GM23248 (cell line): ENCODE measurements at regions not wholly inside any gene's neighbourhood (a gene's known extent, or its start where the extent isn't known, plus 50 kb on each side); places are given as distances from the start of the nearest gene placed in this dataset.

Source experiments
- DNase-seq: peaks from one replicate; pipeline ENCODE4 v3.0.0-alpha.2; 2015
- H2AFZ ChIP-seq: fragments of 200-600 bp; sonication (generic); 2 replicates; pipeline ENCODE4 v1.6.1; 2016; ENCODE audit warnings: antibody characterized with exemption
- H3F3A ChIP-seq: fragments of 200-600 bp; sonication (generic); 2 replicates; pipeline ENCODE4 v1.6.1; 2016; ENCODE audit warnings: mild to moderate bottlenecking, antibody characterized with exemption, mixed run types; ENCODE audit not compliant: insufficient read depth
- H3K27ac ChIP-seq: fragments of 200-600 bp; sonication (generic); 2 replicates; pipeline ENCODE4 v1.5.1; 2016; ENCODE audit warnings: mild to moderate bottlenecking
- H3K27me3 ChIP-seq: fragments of 200-600 bp; sonication (generic); replicated peaks from 2 replicates; pipeline ENCODE4 v1.6.1; 2016; ENCODE audit warnings: mild to moderate bottlenecking; ENCODE audit not compliant: insufficient read depth
- H3K36me3 ChIP-seq: fragments of 200-600 bp; sonication (generic); 2 replicates; pipeline ENCODE4 v1.6.1; 2016; ENCODE audit warnings: low read depth, mild to moderate bottlenecking
- H3K4me1 ChIP-seq: fragments of 200-600 bp; sonication (generic); 2 replicates; pipeline ENCODE4 v1.6.1; 2016; ENCODE audit warnings: mild to moderate bottlenecking; ENCODE audit not compliant: insufficient read depth
- H3K4me2 ChIP-seq: fragments of 200-600 bp; sonication (generic); one replicate; pipeline ENCODE4 v1.6.1; 2016; ENCODE audit warnings: mild to moderate bottlenecking; ENCODE audit not compliant: unreplicated experiment
- H3K4me3 ChIP-seq: fragments of 200-600 bp; sonication (generic); 2 replicates; pipeline ENCODE4 v1.5.1; 2016; ENCODE audit warnings: mild to moderate bottlenecking
- H3K79me2 ChIP-seq: fragments of 200-600 bp; sonication (generic); 2 replicates; pipeline ENCODE4 v1.6.1; 2016; ENCODE audit warnings: mild to moderate bottlenecking; ENCODE audit not compliant: insufficient read depth
- H3K9ac ChIP-seq: fragments of 200-600 bp; sonication (generic); 2 replicates; pipeline ENCODE4 v1.6.1; 2016; ENCODE audit warnings: mild to moderate bottlenecking
- H3K9me2 ChIP-seq: fragments of 200-600 bp; sonication (generic); 2 replicates; pipeline ENCODE4 v1.6.1; 2016; ENCODE audit warnings: mixed run types, mild to moderate bottlenecking, moderate library complexity; ENCODE audit not compliant: insufficient read depth
- H3K9me3 ChIP-seq: fragments of 200-600 bp; sonication (generic); one replicate; pipeline ENCODE4 v1.6.1; 2017; ENCODE audit warnings: low read depth
- H4K20me1 ChIP-seq: fragments of 200-600 bp; sonication (generic); 2 replicates; pipeline ENCODE4 v1.6.0; 2016; ENCODE audit not compliant: insufficient read depth
- EZH2 ChIP-seq: fragments of 200-600 bp; sonication (generic); IDR thresholded peaks from 2 replicates; pipeline ENCODE4 v1.6.1; 2018; ENCODE audit warnings: antibody characterized with exemption, mild to moderate bottlenecking; ENCODE audit not compliant: insufficient read depth, poor library complexity, severe bottlenecking
- EZH2phosphoT487 ChIP-seq: fragments of 200-600 bp; sonication (generic); IDR thresholded peaks from 2 replicates; pipeline ENCODE4 v1.6.1; 2018; ENCODE audit warnings: antibody characterized with exemption, moderate library complexity, mild to moderate bottlenecking, low read depth; ENCODE audit not compliant: insufficient read depth
- WGBS, 2 experiments: methylation state at CpG; one replicate each; pipeline ENCODE4 v1.1.6; 2015 to 2017; ENCODE audit warnings: low lambda C conversion rate in 2 of 2, low coverage in 1 of 2; ENCODE audit errors: missing lambda C conversion rate in 2 of 2; 5-methylcytosine and 5-hydroxymethylcytosine counted together
- in situ Hi-C: fragments of 300-500 bp; cut with MboI; formaldehyde crosslinking; loops from 2 replicates; pipeline ENCODE4 v1.15.0; 2020

DNA sequence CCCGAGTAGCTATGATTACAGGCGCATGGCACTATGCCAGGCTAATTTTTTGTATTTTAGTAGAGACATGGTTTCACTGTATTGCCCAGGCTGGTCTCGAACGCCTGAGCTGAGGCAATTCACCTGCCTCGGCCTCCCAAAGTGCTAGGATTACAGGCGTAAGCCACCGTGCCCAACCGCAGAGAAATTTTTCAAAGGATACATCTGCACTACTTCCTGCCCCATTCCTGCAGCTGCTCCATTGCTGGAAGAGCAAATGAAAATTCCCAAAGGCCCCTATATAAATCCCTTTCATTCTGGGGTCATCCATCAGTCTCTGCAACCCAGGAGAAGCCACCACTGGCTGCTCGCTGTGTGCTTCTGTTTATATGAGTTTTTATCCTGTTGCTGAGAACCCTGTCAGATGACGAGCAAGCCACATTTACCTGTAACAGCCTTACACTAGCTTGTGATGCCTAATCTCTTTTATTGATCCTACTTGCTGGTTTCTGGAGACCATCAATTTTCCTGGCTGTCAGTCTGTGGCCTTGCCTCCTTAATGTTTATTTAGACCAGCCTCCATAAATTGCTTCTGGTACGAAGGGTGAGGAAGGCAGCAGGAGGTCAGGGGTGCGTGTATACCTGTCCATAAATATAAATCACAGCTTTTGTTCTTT, 925.3 kb downstream of the TLE4 start:
- no peak overlapping the region for H3K9ac ChIP-seq
- H3K4me1 ChIP-seq, result no peaks in the 10 kb centered on the region
- WGBS, 2 experiments, result 47 to 48% methylated on average over 12 of the region's 12 CpGs
- H3K4me2 ChIP-seq, result no peak overlapping the region
- H3K4me3 ChIP-seq, result no peak overlapping the region
- no peaks in the 10 kb centered on the region for H3K36me3 ChIP-seq
- no peak overlapping the region for H3K27ac ChIP-seq
- TF ChIP-seq EZH2phosphoT487 (no peak), EZH2 (no peak)
- H3K9me2 ChIP-seq, result no peaks in the 10 kb centered on the region
- peaks cover 5% of the 10 kb centered on the region for H3K9me3 ChIP-seq
- no peak for DNase-seq
- H4K20me1 ChIP-seq, result no peaks in the 10 kb centered on the region
- in situ Hi-C loops, result no loop called here
- no peak overlapping the region for H2AFZ ChIP-seq
- H3K27me3 ChIP-seq, result no peaks in the 10 kb centered on the region
- H3K79me2 ChIP-seq, result no peaks in the 10 kb centered on the region
- no peaks in the 10 kb centered on the region for H3F3A ChIP-seq

DNA sequence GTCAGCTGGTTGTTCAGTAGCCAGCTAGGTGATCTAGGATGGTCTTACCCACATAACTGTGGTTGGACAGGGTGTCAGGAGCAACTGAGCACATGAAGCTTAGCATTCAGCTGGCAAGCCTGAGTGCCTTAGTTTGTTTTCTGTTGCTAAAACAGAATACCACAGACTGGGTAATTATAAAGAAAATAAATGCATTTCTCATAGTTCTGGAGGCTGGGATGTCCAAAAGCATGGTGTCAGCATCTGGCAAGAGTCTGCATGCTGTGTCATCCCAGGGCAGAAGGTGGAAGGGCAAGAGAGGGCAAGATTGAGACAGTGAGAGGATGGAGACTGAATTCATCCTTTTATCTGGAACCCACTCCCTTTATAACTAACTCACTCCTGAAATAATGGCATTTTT, 921.5 kb downstream of the TLE4 start:
- no peaks in the 10 kb centered on the region for H3K4me1 ChIP-seq
- no peak overlapping the region for H3K9ac ChIP-seq
- H3K4me3 ChIP-seq, result no peak overlapping the region
- H3K36me3 ChIP-seq, result no peaks in the 10 kb centered on the region
- no peak for DNase-seq
- no peaks in the 10 kb centered on the region for H3K9me2 ChIP-seq
- H4K20me1 ChIP-seq, result no peaks in the 10 kb centered on the region
- no peaks in the 10 kb centered on the region for H3K27me3 ChIP-seq
- no peaks in the 10 kb centered on the region for H3K79me2 ChIP-seq
- H3K27ac ChIP-seq, result no peak overlapping the region
- in situ Hi-C loops, result no loop called here
- H3F3A ChIP-seq, result no peaks in the 10 kb centered on the region
- H3K9me3 ChIP-seq, result peaks cover 5% of the 10 kb centered on the region
- TF ChIP-seq EZH2phosphoT487, result no peak
- TF ChIP-seq EZH2, result no peak
- no peak overlapping the region for H3K4me2 ChIP-seq
- no peak overlapping the region for H2AFZ ChIP-seq

DNA sequence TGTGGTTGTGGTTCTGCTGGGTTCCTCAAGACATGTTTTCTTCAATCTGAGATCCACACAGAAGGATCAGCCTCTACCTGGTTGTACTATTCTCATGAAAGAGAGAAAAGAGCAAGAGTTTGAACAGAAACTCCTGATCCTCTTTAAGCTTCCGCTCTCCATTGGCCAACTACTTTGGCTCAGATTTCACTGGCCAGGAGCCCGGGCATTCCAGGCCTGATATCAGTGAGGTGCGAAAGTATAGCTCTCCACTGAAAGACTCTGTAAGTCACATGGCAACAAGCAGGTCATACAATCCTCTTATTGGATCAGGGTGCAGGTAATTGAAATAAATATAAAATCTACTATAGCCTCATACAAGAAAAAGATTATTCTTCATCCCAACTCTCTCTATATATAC, 920.5 kb downstream of the TLE4 start:
- Histone ChIP-seq H3K4me2 (no peak overlapping the region), H3F3A (no peaks in the 10 kb centered on the region), H3K9ac (no peak overlapping the region), H3K9me2 (no peaks in the 10 kb centered on the region), H3K79me2 (no peaks in the 10 kb centered on the region), H3K4me3 (no peak overlapping the region), H4K20me1 (no peaks in the 10 kb centered on the region), H3K27me3 (no peaks in the 10 kb centered on the region), H3K27ac (no peak overlapping the region), H3K36me3 (no peaks in the 10 kb centered on the region), H3K4me1 (no peaks in the 10 kb centered on the region), H2AFZ (no peak overlapping the region), H3K9me3 (peaks cover 5% of the 10 kb centered on the region)
- DNase-seq, result no peak
- no peak for TF ChIP-seq EZH2
- no peak for TF ChIP-seq EZH2phosphoT487
- in situ Hi-C loops, result no loop called here
- 34 to 44% methylated on average over 3 of the region's 3 CpGs for WGBS, 2 experiments

DNA sequence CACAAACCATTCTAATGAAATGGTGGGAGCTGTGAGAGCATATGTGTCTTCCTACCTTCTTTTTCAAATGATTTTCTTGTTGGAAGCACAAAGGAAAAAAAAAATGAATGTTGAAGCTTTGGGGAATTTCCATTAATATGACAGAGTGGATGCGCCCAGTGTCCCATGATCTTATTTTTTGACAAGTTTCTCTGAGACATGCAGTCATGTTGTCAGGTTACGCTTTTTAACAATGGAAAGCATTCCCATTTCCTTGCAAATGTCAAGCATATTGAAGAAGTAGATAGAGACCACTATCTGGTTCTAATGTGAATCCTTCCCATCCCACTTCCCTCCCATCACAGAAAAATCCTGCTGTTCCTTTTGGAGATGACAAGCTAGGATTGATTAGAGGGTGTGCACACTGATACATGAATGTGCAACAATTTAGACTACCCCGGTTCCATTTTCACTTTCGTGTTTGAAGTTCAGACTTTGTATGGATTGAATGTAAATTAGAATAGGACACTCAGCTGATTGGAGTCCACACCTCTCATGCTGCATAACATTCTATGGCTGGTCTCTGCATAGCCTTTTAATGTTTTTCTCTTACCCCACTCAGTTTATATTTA, 919.4 kb downstream of the TLE4 start:
- no peak overlapping the region for H3K4me2 ChIP-seq
- TF ChIP-seq EZH2 (no peak), EZH2phosphoT487 (no peak)
- H3K9me3 ChIP-seq, result peaks cover 3% of the 10 kb centered on the region
- H3K4me1 ChIP-seq, result no peaks in the 10 kb centered on the region
- no peak overlapping the region for H3K9ac ChIP-seq
- no peaks in the 10 kb centered on the region for H4K20me1 ChIP-seq
- no peaks in the 10 kb centered on the region for H3K9me2 ChIP-seq
- H3K27me3 ChIP-seq, result no peaks in the 10 kb centered on the region
- in situ Hi-C loops, result no loop called here
- no peaks in the 10 kb centered on the region for H3F3A ChIP-seq
- H2AFZ ChIP-seq, result no peak overlapping the region
- H3K79me2 ChIP-seq, result no peaks in the 10 kb centered on the region
- no peak overlapping the region for H3K4me3 ChIP-seq
- H3K27ac ChIP-seq, result no peak overlapping the region
- no peak for DNase-seq
- WGBS, 2 experiments, result 25 to 27% methylated on average over 4 of the region's 4 CpGs
- no peaks in the 10 kb centered on the region for H3K36me3 ChIP-seq

DNA sequence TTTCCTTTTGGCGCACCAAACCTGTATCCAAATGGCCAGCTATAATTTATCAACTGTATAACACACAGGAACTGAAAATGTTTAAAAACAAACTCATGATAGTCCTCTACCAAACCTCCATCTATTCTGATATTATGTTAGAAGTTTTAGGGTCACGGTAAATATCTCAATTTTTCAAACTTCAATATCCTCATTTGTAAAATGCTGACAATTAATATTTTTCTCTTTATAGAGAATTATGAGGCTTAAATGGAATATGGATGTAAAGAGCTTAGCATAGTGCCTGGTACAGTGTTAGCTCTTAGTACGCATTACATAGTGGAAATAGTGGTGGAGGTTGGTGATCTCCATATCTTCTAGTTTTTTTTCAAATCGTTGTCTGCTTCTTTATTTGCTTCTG, 917.6 kb downstream of the TLE4 start:
- Histone ChIP-seq H3K27me3 (no peaks in the 10 kb centered on the region), H3F3A (no peaks in the 10 kb centered on the region), H3K4me1 (no peaks in the 10 kb centered on the region), H3K79me2 (no peaks in the 10 kb centered on the region), H3K27ac (no peak overlapping the region), H2AFZ (no peak overlapping the region), H3K9me2 (no peaks in the 10 kb centered on the region), H3K4me2 (no peak overlapping the region), H3K4me3 (no peak overlapping the region), H3K36me3 (no peaks in the 10 kb centered on the region), H4K20me1 (no peaks in the 10 kb centered on the region), H3K9me3 (no peaks in the 10 kb centered on the region), H3K9ac (no peak overlapping the region)
- in situ Hi-C loops, result no loop called here
- DNase-seq, result no peak
- TF ChIP-seq EZH2 (no peak), EZH2phosphoT487 (no peak)
- 45 to 48% methylated on average over 4 of the region's 4 CpGs for WGBS, 2 experiments
